Neuronal stem cell (in vitro differentiated cells): ENCODE measurements at regions not wholly inside any gene's neighbourhood (a gene's known extent, or its start where the extent isn't known, plus 50 kb on each side); places are given as distances from the start of the nearest gene placed in this dataset.
A peak's percentile ranks its signal among the peaks of the same experiment; 100 is the strongest.

Experiments
- DNase-seq: peaks from one replicate; pipeline ENCODE4 v3.0.0-alpha.2; 2013; ENCODE audit warnings: low spot score
- H2AFZ ChIP-seq: one replicate; pipeline ENCODE4 v1.6.1; 2013; ENCODE audit warnings: mild to moderate bottlenecking, low read length, inconsistent platforms
- H2AK5ac ChIP-seq: 2 replicates; pipeline ENCODE4 v1.6.1; 2013; ENCODE audit warnings: low read depth, mild to moderate bottlenecking, inconsistent platforms, low read length, moderate library complexity, mixed read lengths
- H2BK120ac ChIP-seq: 2 replicates; pipeline ENCODE4 v1.6.1; 2013; ENCODE audit warnings: low read depth, mild to moderate bottlenecking, inconsistent platforms, low read length, moderate library complexity, mixed read lengths
- H2BK12ac ChIP-seq: one replicate; pipeline ENCODE4 v1.6.1; 2013; ENCODE audit warnings: low read length, inconsistent platforms
- H2BK15ac ChIP-seq: 2 replicates; pipeline ENCODE4 v1.6.1; 2013; ENCODE audit warnings: mild to moderate bottlenecking, low read length, inconsistent platforms, mixed read lengths
- H2BK5ac ChIP-seq: one replicate; pipeline ENCODE4 v1.6.1; 2013; ENCODE audit warnings: inconsistent platforms, mild to moderate bottlenecking, low read length, moderate library complexity
- H3K14ac ChIP-seq: one replicate; pipeline ENCODE4 v1.6.1; 2013; ENCODE audit warnings: low read length, inconsistent platforms
- H3K18ac ChIP-seq: 2 replicates; pipeline ENCODE4 v1.6.1; 2013; ENCODE audit warnings: low read length, inconsistent platforms
- H3K23ac ChIP-seq: 2 replicates; pipeline ENCODE4 v1.6.1; 2013; ENCODE audit warnings: low read depth, mild to moderate bottlenecking, mixed read lengths, low read length, inconsistent platforms; ENCODE audit not compliant: poor library complexity
- H3K27ac ChIP-seq: replicated peaks from 3 replicates; pipeline ENCODE4 v1.5.1; 2013; ENCODE audit warnings: low read length, inconsistent platforms
- H3K27me3 ChIP-seq, 3 experiments: 2 replicates each; pipeline ENCODE4 v1.6.1; 2013; ENCODE audit warnings: low read length in 3 of 3, mild to moderate bottlenecking in 2 of 3, inconsistent platforms in 1 of 3, low read depth in 1 of 3, mixed read lengths in 1 of 3, moderate library complexity in 1 of 3; ENCODE audit not compliant: control insufficient read depth in 3 of 3, insufficient read depth in 3 of 3
- H3K36me3 ChIP-seq, 2 donors: replicated peaks in 1 of 2; 2 replicates each; pipeline ENCODE4 v1.6.1; 2013; ENCODE audit warnings: low read length in 2 of 2; ENCODE audit not compliant: control insufficient read depth in 2 of 2, insufficient read depth in 2 of 2
- H3K4ac ChIP-seq: 2 replicates; pipeline ENCODE4 v1.6.1; 2013; ENCODE audit warnings: inconsistent platforms, mild to moderate bottlenecking, low read length, moderate library complexity
- H3K4me1 ChIP-seq, 2 donors: 1 replicate in 1 of 2; 2 replicates in 1 of 2; pipeline ENCODE4 v1.6.1; 2013; ENCODE audit warnings: low read length in 2 of 2, low read depth in 1 of 2; ENCODE audit not compliant: control insufficient read depth in 2 of 2, insufficient read depth in 1 of 2
- H3K4me2 ChIP-seq: one replicate; pipeline ENCODE4 v1.6.1; 2013; ENCODE audit warnings: mild to moderate bottlenecking, low read length, inconsistent platforms; ENCODE audit not compliant: insufficient read depth, poor library complexity, severe bottlenecking
- H3K4me3 ChIP-seq, 2 donors: 2 replicates each; pipeline ENCODE4 v1.5.1; 2013; ENCODE audit warnings: low read length in 2 of 2, mild to moderate bottlenecking in 2 of 2, inconsistent platforms in 1 of 2, moderate library complexity in 1 of 2
- H3K79me1 ChIP-seq: one replicate; pipeline ENCODE4 v1.6.1; 2013; ENCODE audit warnings: low read depth, mild to moderate bottlenecking, inconsistent platforms, low read length, moderate library complexity
- H3K9ac ChIP-seq: one replicate; pipeline ENCODE4 v1.6.1; 2013; ENCODE audit warnings: mild to moderate bottlenecking, low read depth, low read length, inconsistent platforms; ENCODE audit not compliant: poor library complexity
- H3K9me3 ChIP-seq, 2 donors: replicated peaks in 1 of 2; 2 replicates each; pipeline versions ENCODE3 to v1.6.1; 2013; ENCODE audit warnings: low read length in 2 of 2, mild to moderate bottlenecking in 2 of 2, inconsistent platforms in 1 of 2, low read depth in 1 of 2, mixed read lengths in 1 of 2, moderate library complexity in 1 of 2; ENCODE audit not compliant: control insufficient read depth in 2 of 2, insufficient read depth in 1 of 2
- H4K8ac ChIP-seq: one replicate; pipeline ENCODE4 v1.6.1; 2013; ENCODE audit warnings: low read depth, mild to moderate bottlenecking, inconsistent platforms, low read length, moderate library complexity
- H4K91ac ChIP-seq: one replicate; pipeline ENCODE4 v1.6.1; 2013; ENCODE audit warnings: low read length, low read depth, mild to moderate bottlenecking, inconsistent platforms; ENCODE audit not compliant: poor library complexity
- WGBS, 2 donors: extraction: QIAGEN DNeasy Blood & Tissue Kit; methylation state at CpG; one replicate each; pipeline ENCODE4 v1.1.7; 2013; ENCODE audit warnings: missing lambda C conversion rate in 2 of 2, mixed read lengths in 1 of 2; ENCODE audit not compliant: insufficient read length in 2 of 2, insufficient replicate concordance in 1 of 2; ENCODE audit errors: extremely low coverage in 2 of 2; 5-methylcytosine and 5-hydroxymethylcytosine counted together

DNA sequence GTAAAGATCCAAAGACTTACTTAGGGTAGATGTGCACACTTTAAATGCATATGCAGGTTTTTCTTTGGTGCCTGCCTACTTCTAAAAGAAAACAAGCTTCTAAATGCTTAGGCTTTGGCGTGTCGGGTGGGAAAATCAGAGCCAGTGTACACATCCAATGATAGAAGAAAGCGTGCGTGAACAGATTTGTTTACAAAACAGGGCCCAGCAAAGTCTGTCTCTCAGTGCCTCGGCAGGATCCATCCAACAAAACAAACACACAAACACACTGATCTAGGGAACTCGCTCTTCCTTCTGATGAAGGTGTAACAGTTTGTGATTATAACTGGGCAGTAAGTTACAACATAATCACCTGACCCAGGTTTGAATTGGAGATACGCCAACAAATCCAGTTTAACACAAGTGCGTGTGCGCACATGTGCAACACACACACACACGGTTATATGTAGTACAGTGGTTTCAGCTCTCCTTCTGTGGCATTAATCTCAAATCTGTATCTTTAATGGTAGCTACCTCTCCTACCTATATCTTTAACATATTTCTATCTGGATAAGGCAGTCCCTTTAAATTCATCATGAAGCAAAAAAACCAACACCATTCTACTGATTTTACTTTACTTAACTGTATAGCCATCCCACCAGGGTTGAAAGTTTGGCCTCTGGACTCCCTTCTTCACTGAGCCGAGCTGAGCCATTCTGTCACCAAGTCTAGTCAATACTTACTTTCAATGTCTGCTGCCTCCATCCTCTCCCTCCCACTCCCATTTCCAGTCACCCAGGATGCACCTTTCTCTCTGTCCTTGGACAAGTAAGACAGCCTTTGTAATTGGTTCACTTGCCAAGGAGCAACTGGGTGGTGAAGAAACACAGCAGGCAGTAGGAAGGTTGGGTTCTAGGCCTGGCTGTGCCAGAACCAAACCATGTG is 184.4 kb upstream of the KLF14 start:
- Histone ChIP-seq H3K4me2 (no peak overlapping the region), H3K23ac (no peak overlapping the region), H2AK5ac (peak overlapping the region; percentile 81), H3K14ac (no peak overlapping the region), H3K4me3 (no peak overlapping the region), H3K27ac (no peak overlapping the region), H2BK15ac (no peak overlapping the region), H3K9me3 (peaks cover 0 to 2% of the 10 kb centered on the region in 2 donors), H3K4ac (no peak overlapping the region), H3K4me1 (peaks cover 15 to 28% of the 10 kb centered on the region in 2 donors), H2AFZ (no peak overlapping the region), H3K36me3 (no peaks in the 10 kb centered on the region), H3K9ac (no peak overlapping the region), H2BK5ac (no peak overlapping the region), H4K8ac (no peak overlapping the region), H3K27me3 (no peaks in the 10 kb centered on the region), H2BK120ac (no peak overlapping the region), H3K79me1 (no peaks in the 10 kb centered on the region), H4K91ac (no peak overlapping the region), H2BK12ac (no peak overlapping the region), H3K18ac (no peak overlapping the region)
- DNase-seq: no peak
- no CpG with 5 or more reads among the region's 11 CpGs for WGBS, 2 donors

DNA sequence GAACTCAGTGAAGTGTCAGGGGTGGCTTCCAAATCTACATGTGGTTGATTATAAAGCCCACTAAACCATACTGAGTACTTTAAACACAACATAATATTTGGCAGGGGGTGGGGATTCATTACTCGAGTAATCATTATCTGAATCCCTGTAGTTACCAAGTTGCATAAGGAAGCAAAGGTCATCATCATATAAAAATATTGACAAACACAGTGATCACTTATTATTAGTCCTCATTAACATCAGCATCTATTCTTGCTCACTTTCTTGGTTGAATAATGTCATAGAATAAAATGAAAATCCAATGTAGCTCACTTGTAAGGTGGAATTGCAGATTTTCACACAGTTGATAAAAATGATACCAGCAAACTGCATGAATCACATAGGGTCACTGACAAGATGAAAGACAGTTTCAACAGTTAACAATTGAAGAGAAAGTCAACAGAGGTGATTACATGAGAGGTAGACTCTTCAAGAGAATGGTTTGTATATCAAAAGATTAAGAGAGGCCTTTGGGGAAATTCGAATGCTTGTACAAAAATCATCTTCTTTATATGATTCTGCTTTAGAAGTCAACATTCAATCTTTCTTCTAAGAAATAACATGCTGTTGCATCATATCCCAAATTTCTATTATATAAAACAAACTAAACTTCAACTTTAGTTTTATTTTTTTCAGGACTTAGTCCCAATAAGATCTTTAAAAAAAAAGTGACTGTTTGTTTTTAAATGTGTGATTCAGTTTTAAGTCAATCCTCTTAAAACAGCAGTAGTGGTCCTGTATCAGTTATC is 185.5 kb upstream of the KLF14 start:
- no peaks in the 10 kb centered on the region for H3K79me1 ChIP-seq
- whole genome bisulfite sequencing, 2 donors: no CpG with 5 or more reads among the region's 2 CpGs
- peaks cover 0 to 2% of the 10 kb centered on the region in 2 donors for H3K9me3 ChIP-seq
- H2BK5ac ChIP-seq: no peak overlapping the region
- H3K18ac ChIP-seq: no peak overlapping the region
- DNase-seq: no peak
- no peaks in the 10 kb centered on the region for H3K27me3 ChIP-seq
- H3K23ac ChIP-seq: no peak overlapping the region
- no peaks in the 10 kb centered on the region for H3K36me3 ChIP-seq
- H2AK5ac ChIP-seq: no peak overlapping the region
- peaks cover 15 to 25% of the 10 kb centered on the region in 2 donors for H3K4me1 ChIP-seq
- H2BK12ac ChIP-seq: no peak overlapping the region
- no peak overlapping the region for H4K8ac ChIP-seq
- no peak overlapping the region for H2AFZ ChIP-seq
- no peak overlapping the region for H2BK120ac ChIP-seq
- H3K4ac ChIP-seq: no peak overlapping the region
- H3K9ac ChIP-seq: no peak overlapping the region
- H3K4me3 ChIP-seq: no peak overlapping the region
- no peak overlapping the region for H3K27ac ChIP-seq
- no peak overlapping the region for H3K4me2 ChIP-seq
- no peak overlapping the region for H4K91ac ChIP-seq
- no peak overlapping the region for H3K14ac ChIP-seq
- no peak overlapping the region for H2BK15ac ChIP-seq

DNA sequence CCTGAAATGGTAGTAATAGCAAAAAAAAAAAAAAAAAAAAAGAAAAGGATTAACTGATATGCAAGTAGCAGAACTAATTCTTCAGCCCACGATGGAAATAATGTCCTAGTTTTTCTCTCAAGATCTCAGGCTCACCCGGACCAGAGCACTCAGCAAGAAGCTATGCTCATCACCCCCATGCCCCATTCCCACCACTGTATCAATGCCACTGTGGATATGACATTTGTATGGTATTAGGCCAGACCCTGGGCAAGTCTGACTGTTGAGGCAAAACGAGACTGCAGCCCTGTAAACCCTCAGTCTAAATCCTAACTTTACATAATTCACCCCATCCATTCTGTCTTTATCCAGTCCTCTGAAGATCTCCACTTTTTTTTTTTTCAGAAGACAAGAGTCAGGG is 186.1 kb upstream of the KLF14 start:
- no peaks in the 10 kb centered on the region for H3K36me3 ChIP-seq
- H3K4ac ChIP-seq: no peak overlapping the region
- no peak overlapping the region for H2BK15ac ChIP-seq
- no peak overlapping the region for H2BK5ac ChIP-seq
- peaks cover 0 to 2% of the 10 kb centered on the region in 2 donors for H3K9me3 ChIP-seq
- H2AFZ ChIP-seq: no peak overlapping the region
- H4K8ac ChIP-seq: no peak overlapping the region
- no CpG with 5 or more reads among the region's 3 CpGs for WGBS, 2 donors
- no peak overlapping the region for H3K18ac ChIP-seq
- no peak for DNase-seq
- H3K9ac ChIP-seq: no peak overlapping the region
- H2BK120ac ChIP-seq: no peak overlapping the region
- H3K27ac ChIP-seq: no peak overlapping the region
- no peak overlapping the region for H2AK5ac ChIP-seq
- no peak overlapping the region for H3K14ac ChIP-seq
- no peak overlapping the region for H3K23ac ChIP-seq
- peaks cover 15 to 25% of the 10 kb centered on the region in 2 donors for H3K4me1 ChIP-seq
- no peaks in the 10 kb centered on the region for H3K27me3 ChIP-seq
- no peak overlapping the region for H4K91ac ChIP-seq
- no peak overlapping the region for H3K4me3 ChIP-seq
- H3K79me1 ChIP-seq: no peaks in the 10 kb centered on the region
- no peak overlapping the region for H2BK12ac ChIP-seq
- no peak overlapping the region for H3K4me2 ChIP-seq
